Lower leg skin (tissue), 4 donors: ENCODE measurements at regions not wholly inside any gene's neighbourhood (a gene's known extent, or its start where the extent isn't known, plus 50 kb on each side); places are given as distances from the start of the nearest gene placed in this dataset.

Experiments
- DNase-seq, 2 donors: peaks; one replicate each; pipeline ENCODE4 v3.0.0-alpha.2; 2019; ENCODE audit warnings: low spot score in 2 of 2
- H3K4me3 ChIP-seq: fragments of 200-600 bp; sonication (generic); 2 replicates; pipeline ENCODE4 v1.5.1; 2017; ENCODE audit warnings: mild to moderate bottlenecking, low read depth; ENCODE audit not compliant: poor library complexity, severe bottlenecking
- POLR2A ChIP-seq, 2 donors: fragments of 450-650 bp; IDR thresholded peaks; one replicate each; pipeline ENCODE4 v1.6.1; 2016 to 2017; ENCODE audit warnings: antibody characterized with exemption in 2 of 2, mild to moderate bottlenecking in 1 of 2, moderate library complexity in 1 of 2
- WGBS, 2 donors: methylation state at CpG; one replicate each; pipeline ENCODE4 v1.1.5; 2018; 5-methylcytosine and 5-hydroxymethylcytosine counted together
- intact Hi-C: fragments of 100-400 bp; cut with DNase I; formaldehyde crosslinking; loops from one replicate; pipeline ENCODE4 v1.15.0; 2023; ENCODE audit warnings: low total_unique reads
- TF ChIP-seq, protein P1 (sequence below), 3 donors: fragments of 450-650 bp; IDR thresholded peaks; one replicate each; pipeline ENCODE4 v1.5.1; 2016; ENCODE audit warnings: antibody characterized with exemption in 3 of 3, mild to moderate bottlenecking in 3 of 3, moderate library complexity in 2 of 3

DNA sequence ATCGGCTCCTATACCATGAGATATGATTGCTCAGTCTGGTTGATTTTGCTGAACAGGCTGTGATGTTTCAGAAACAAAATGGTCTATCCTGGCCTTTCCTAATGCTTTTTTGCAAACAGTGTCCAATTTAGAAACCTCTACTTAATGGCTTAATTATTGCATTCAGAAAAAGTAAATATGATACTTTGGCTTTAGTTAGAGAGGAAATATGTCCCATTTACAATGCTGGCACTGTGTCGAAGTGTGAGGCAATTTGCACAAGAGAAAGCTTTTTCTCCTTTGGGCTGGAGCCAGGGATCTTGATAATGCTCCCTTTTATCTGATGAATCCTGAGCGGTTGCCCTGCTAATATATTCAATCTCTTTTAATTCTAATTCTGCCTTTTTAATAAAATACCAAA is 418.9 kb downstream of the EPHA4 start:
- intact Hi-C loops: no loop called here
- 39 to 40% methylated on average over 3 of the region's 3 CpGs for WGBS, 2 donors
- no peak overlapping the region for H3K4me3 ChIP-seq
- TF ChIP-seq, protein P1, sequence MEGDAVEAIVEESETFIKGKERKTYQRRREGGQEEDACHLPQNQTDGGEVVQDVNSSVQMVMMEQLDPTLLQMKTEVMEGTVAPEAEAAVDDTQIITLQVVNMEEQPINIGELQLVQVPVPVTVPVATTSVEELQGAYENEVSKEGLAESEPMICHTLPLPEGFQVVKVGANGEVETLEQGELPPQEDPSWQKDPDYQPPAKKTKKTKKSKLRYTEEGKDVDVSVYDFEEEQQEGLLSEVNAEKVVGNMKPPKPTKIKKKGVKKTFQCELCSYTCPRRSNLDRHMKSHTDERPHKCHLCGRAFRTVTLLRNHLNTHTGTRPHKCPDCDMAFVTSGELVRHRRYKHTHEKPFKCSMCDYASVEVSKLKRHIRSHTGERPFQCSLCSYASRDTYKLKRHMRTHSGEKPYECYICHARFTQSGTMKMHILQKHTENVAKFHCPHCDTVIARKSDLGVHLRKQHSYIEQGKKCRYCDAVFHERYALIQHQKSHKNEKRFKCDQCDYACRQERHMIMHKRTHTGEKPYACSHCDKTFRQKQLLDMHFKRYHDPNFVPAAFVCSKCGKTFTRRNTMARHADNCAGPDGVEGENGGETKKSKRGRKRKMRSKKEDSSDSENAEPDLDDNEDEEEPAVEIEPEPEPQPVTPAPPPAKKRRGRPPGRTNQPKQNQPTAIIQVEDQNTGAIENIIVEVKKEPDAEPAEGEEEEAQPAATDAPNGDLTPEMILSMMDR (IDR thresholded peaks at IDR 0.05): no peak
- TF ChIP-seq POLR2A (IDR thresholded peaks at IDR 0.05): no peak
- no peak for DNase-seq

DNA sequence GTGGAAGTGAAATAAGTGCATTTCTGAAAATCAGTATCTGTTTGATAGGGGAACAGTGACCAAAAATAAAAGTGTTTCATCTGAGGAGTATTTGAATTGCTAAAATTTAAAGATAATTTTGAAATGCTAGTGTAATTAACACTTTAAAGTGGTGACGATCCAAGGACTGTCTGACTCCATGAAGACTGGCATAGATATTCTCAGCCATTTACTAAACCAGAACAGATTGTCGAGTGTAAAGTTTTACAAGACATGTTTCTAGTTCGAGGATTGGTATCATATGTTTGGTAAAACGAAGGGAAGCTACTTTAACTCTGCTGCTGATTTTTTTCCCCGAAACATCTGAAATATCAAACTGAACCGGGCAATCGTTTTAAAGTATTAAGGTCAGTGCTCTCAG is 417.9 kb downstream of the EPHA4 start:
- TF ChIP-seq, protein P1 (IDR thresholded peaks at IDR 0.05): no peak
- no peak for TF ChIP-seq POLR2A (IDR thresholded peaks at IDR 0.05)
- no peak overlapping the region for H3K4me3 ChIP-seq
- DNase-seq: no peak
- 77 to 78% methylated on average over 7 of the region's 7 CpGs for WGBS, 2 donors
- intact Hi-C loops: no loop called here

DNA sequence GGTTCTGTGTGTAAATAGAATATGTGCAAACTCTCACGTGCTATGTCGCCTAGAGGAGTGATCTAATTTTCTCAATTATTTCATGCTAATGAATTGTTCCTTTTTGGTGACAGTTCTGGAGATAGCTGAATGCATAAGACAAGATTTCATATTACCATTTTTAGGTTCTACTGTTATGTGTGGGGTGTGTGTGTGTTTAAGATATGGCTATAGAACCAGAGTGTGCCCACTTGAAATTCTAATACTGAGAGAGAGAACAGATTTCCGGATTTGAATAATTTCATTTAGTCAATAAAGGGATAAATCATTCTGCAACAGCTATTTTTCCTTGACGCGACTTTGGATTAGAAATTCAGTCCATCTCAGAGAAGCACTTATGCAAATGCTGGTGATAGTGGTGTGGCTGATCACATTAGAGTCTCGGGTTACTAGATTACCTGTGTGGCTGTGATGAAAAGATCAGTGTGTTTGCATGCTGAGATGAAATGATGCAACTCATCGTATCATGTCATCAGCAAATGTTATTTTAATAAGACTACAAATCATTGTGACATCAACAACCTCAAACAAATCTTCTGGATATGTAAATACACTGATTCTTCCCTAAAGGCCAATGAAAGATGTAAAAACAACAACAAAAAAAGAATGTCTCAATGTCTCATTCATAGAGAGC is 415.9 kb downstream of the EPHA4 start:
- TF ChIP-seq, protein P1 (IDR thresholded peaks at IDR 0.05): no peak
- WGBS, 2 donors: 85% methylated on average over 7 of the region's 7 CpGs
- no peak overlapping the region for H3K4me3 ChIP-seq
- intact Hi-C loops: no loop called here
- DNase-seq: no peak

DNA sequence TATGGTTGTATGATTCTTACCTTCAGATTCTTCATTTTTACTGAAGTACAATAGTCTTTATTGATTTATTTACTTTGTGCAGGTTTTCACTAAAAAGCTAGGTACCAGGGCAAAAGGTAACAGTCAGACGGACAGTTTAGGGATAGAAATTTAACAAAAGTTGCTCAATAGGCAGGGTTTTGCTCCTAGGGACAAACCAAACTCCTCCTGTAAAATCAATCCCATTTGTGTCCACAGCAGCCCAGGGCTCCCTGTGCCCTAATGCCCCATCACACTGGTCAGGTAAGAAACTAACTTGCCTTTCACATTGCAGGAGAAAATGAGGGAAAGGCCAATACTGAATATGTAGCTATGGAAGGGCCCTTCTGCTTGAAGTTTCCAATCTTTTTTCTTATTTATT is 410.9 kb downstream of the EPHA4 start:
- no peak overlapping the region for H3K4me3 ChIP-seq
- 94 to 98% methylated on average over 1 of the region's 1 CpG for WGBS, 2 donors
- TF ChIP-seq POLR2A (IDR thresholded peaks at IDR 0.05): no peak
- TF ChIP-seq, protein P1 (IDR thresholded peaks at IDR 0.05): no peak
- DNase-seq: no peak
- intact Hi-C loops: no loop called here

DNA sequence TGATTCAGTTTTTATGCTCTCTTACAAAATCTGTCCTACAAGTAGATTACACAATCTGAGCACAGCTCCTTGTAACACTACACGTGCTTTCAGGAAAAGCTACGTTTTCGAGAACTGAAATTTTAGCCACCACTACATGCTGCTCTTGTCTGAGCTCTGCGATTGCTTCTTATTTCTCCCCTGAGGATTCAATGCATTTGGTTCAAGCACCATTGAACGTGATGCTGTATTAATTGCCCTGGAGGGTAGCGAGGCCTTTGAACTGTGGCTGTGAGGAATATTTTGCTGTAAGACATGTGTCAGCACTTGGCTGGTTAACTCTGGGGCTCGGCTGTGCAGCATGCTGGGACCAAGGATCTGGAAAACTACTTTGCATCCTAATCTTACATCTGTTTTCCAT is 405.8 kb downstream of the EPHA4 start:
- intact Hi-C loops: no loop called here

More for the DNA sequence above, 405.8 kb downstream of the EPHA4 start:
- no peak for TF ChIP-seq POLR2A (IDR thresholded peaks at IDR 0.05)
- TF ChIP-seq, protein P1 (IDR thresholded peaks at IDR 0.05): no peak
- no peak for DNase-seq
- H3K4me3 ChIP-seq: no peak overlapping the region
- 46 to 59% methylated on average over 7 of the region's 7 CpGs for WGBS, 2 donors
